NCI-H524 (cell line): ENCODE measurements at regions not wholly inside any gene's neighbourhood (a gene's known extent, or its start where the extent isn't known, plus 50 kb on each side); places are given as distances from the start of the nearest gene placed in this dataset.
A peak's percentile ranks its signal among the peaks of the same experiment; 100 is the strongest.
"Not testable (repeated sequence)": the region's sequence is repeated elsewhere in the genome, so short reads cannot be mapped to it uniquely, and the experiment has no call there.

Experiments
- DNase-seq, 2 experiments: peaks; one replicate each; lab custom pipeline; 2025; lab: John Stamatoyannopoulos, UW

DNA sequence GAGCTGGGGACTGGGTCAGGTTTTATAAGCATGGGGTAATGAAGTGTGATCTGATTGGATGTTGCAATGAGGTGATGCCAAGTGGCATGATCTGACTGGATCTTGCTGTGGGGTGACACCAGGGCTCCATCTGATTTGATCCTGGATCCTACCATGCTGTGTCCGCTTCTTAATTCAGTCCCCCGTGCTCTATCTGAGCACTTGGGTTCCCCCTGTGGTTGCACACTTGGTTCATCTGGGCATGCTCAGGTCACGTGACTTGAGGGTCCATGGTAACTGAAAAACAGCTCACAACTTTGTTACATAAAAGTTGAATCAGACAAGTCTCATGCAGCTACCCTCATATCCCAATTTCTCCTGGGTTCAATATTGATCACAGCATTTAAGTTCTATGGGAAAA lies 448.6 kb upstream of the NRP1 start:
- no peak for DNase-seq

DNA sequence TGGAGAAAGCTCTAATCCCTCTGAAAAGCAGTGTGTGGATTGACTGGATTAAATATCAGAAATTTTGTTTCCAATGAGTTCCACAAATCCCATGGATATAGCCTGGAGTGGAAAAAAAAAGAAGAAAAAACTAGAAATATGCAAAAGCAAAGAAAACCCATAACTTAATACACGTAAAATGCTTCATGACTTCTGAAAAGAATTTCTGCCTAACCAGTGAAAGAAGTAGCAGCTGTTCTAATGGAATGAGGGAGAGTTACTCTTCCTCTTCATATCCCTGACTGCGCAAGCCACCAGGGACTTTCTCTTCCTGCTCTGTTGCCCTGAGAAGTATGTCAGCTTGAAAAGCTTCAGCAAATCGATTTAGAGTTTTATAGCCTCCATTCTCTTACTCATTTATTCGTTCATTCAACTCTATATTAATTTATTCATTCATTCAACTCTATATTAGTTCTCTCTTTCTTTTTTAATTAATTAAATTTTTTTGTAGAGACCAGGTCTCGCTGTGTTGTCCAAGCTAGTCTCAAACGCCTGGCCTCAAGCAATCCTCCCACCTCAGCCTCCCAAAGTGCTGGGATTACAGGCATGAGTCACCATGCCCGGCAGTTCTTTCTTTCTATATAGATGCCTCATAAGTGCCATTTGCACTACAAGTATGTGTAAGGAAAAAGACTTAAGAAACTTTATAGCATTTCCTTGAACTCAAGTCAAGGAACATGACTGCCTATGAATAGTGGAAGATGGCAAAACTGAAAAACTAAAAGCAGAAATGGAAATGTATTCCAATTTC lies 447.3 kb upstream of the NRP1 start:
- DNase-seq, result no peak

DNA sequence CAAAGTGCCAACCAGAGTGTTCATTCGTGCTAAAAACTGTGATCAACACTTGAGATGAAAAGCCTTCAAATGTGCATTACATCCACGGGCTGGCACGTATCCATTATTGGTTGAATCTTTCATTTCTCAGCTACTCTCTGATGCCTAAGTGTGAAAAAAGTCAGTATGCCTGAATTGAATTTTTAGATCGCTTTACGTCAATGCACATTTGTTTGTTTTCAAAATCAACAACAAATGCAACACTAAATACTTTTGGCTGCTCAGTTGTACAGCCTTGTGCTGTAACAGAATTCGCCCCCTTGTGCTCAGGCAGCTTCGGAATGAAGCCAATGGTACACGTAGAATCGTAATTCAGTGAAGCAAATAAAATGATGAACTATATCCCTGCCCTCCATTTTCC lies 446.5 kb upstream of the NRP1 start:
- DNase-seq, result no peak

DNA sequence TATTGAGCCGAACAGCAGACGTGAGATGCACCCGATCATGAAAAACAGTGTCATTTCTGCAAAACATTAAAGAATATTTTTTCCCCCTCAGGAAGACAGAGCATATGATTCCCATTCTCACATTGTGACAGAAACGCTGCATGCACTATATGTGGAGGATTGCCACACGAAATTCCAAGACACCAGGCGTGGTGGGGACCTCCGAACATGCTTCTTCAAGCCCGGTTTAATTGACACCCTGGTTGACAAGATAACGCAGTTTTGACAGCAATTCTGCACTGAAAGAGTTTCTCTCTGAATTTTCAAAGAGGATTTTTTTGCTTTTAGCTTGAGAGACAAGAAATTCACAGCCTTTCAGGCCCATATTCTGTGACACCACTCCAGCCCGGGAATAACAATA lies 442.8 kb upstream of the NRP1 start:
- DNase-seq, result no peak

DNA sequence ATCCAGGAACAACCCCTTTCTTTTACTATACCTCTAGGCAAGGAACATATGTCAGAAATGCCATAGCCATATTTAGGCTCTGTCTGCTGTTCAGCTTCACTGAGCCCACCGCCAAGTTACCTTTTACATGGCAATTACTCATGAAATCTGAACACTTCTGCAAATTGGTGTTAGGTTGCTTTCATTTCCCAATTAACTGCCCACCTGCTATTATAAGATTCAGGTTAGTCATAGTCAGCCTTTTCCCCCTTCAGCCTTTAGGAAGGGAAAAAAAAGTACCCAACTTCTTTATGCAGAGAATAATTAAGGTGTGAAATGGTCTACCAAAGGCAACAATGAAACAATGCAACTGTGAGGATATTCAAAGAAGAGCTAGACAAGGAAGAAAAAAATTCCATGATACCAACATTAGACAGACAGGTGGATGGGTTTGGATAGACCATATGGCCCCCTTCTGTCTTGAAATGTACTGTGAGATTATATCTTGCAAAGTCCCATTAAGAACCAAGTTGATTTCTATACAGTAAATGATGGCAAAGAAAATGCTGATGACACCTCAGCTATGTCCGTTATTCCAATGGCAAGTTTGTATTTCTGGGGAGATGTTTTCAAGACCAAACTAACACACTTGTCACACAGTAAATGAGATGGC lies 442.1 kb upstream of the NRP1 start:
- peak; percentile 15 to 65 for DNase-seq

DNA sequence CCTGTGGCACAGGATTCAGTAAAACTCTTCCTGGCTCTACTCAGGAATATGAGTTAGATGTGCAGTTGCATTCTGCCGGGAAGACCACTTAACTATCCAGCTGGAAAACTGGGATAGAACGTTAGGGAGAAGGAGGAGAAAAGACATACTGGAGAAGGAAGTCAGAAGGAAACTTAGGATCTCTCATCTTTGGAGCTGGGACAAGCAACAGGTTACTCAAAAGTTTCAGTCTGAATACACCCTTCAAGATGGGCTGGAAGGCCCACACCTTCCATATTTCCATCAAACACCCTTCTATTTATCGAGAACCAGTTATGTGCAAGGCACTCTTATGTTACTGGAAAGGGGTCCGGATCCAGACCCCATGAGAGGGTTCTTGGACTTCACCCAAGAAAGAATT lies 440.4 kb upstream of the NRP1 start:
- no peak for DNase-seq

DNA sequence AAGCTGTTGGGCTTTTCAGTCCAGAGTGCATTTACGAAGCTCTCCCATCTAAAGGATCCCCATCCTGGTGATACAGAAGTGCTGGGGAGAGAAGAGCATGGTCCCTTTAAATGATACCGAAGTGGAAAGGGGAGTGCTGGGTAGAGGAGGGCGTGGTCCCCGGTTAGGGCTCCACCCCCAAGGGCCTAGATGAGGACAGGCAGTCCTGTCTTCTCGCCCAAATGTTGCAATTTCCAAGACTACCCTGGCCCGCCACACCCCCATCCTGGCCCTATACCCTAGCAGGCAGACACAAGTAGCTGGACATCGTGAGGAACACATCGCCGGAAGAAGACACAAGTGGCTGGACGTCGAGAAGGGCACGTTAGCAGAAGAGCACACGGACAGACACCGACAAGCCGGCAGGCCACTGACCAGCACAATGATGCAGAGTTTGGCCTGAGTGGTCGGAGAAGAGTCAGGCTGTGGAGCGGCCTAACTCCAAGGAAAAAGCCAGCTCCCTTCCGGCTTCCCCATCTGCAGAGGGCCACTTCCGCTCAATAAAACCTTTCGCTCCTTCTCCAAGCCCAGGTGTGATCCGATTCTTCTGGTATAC lies 439.5 kb upstream of the NRP1 start:
- DNase-seq, result no peak

DNA sequence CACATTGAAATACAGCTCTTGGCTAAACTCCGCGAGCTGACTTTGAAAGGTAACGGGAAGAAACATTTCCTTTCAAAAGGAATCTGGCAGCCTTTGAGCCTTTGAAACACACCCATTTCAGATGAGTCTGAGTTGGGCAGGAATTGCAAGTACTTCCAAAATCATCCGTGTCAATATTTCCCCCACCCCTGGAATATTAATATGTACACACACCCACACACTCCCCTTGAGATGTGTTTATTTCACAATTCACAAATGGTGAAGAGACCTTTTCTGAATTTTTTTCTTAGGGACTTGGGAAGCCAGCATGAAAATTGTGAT lies 438.7 kb upstream of the NRP1 start:
- DNase-seq, result no peak

DNA sequence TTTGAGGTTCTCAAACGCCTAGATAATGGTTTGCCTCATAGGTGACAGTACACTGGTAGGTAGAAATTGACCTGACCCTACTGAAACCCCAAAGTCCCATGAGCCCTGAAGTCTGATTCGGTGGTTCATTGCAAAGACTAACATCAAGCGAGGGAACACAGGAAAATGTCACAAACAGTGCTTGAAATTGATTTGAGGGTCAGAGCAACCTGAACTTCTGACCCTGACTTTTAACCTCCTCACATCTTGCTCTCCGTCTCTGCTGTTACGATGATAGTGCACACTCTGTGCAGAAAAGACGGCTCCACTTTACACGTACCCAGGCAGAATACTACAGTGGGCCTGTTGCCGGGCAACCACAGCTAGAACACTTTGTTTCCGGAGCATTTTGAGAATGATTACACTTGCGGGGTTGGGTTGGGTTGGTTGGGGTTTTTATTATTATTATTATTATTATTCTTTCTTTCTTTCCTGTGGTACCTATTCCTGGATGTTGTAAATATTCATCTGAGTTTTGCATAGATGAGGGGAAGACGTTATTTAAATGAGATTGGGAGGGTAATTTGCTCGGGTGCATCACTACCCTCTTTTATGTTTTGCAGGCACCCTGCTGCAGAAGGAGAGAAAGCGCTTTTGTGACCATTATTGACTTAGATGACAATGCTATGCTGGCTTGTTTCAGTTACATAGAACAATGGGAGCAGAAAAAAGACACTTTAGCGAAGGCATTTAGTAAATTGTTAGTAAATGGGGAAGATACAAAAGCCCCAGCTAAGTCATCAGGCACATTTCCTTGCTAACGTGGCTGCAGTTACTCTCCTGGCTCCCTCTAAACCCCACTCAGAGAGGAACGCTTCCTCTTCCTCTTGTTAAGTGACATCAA lies 438.1 kb upstream of the NRP1 start:
- DNase-seq, result no peak

DNA sequence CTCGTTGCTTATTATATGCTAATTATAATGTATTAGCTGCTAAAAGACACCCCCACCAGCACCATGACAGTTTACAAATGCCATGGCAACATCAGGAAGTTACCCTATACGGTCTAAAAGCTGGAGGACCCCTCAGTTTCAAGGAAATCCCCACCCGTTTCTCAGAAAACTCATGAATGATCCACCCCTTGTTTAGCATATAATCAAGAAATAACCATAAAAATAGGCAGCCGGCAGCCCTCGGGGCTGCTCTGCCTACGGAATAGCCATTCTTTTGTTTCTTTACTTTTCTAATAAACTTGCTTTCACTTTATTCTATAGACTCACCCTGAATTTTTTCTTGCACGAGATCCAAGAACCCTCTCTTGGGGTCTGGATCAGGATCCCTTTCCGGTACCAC lies 437.4 kb upstream of the NRP1 start:
- DNase-seq, result not testable (repeated sequence)

DNA sequence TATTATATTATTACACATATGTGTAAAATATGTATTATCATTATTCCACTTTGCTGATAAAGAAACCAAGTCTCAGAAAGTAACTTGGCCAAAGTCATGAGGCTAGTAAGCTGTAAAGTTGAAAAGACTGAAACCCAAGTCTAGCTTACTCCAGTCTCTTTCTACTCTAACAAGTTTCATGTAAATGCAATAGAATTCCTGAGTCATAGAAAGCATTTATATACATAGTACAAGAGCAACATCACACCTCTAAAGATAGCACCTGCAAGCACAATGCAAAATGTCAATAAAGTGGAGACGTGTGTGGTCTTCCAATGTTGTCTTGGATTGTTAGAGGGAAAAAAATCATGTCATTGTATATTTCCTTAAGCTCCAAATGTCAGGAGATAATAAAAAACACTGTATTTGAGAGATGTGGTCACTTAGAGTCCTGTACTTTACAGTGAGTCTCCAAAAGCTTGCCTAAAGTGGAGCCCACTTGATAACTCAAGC lies 430.3 kb upstream of the NRP1 start:
- DNase-seq, result no peak

DNA sequence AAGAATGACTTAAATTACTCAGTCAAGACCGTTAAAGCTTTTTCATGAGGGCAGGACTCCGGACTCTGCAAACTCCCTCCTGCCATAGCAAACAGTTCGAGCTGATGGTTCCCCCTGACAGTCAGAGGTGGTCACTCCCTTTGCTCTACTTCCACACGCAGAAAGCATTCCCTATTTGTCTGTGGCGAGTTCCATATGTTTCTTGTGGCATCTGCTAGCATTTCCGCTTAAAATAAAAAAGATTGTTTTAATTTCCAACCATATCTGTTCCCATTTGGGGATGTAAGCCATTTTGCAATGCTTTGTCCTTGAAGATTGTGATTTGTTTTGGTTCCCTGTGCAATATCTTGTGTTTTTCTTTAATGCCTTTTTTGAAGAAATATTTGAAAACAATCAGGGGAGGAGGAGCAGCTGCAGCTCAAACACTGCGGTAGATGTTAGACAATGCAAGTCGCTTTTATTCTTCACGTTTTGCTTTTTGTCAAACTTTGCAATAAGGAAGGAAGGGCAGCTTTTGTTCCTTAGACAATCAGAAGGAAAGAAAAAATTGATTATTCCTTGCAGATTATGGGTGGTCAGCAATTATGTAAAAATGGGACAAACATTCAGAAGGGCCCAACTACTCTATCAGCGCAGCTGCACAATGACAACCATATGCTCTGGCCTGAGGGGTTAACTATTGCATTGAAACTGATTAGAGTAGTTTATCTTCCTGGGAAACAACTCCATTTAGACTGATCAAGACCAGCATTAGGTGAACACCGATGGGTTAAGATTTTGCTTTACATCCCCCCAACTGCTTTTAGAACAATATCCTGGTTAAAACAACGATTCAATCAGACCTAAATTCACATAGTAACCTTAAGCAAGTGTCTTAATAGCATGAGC lies 425.8 kb upstream of the NRP1 start:
- no peak for DNase-seq

DNA sequence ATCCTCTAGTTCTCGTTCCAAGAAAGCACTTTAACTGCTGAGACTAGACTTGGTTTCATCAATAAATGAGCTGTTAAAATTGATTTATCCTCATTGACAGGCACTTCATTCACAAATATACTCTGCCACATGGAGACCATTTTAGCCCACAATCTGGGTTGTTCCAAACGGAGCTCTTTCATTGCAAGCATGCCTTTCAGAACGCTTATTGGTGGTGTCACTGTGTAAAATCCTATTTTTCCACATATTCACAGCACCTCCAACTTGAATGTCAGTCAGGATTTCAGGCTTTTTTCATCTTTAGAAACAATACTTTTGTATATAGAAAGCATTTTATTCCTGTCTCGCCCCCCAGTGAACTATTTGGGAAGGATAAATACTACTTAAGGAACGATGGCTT lies 424.7 kb upstream of the NRP1 start:
- DNase-seq, result no peak

DNA sequence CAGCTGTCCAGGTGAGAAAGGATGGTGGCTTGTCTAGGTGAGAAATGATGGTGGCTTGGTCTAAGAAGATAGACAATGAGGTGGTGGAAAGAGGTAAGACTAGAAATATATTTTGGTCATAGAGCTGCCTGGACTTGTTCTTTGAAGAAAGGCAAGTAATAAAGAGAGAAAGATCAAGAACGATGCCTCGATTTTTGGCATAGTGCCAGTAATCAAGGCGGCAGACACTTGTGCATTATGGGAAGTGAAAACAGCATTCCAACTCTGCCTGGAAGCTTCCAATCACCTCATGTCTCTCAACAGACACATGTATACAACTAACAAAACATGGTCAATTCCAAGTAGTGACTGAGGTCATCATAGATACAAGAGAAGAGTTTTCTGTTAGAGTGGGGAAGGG lies 423.8 kb upstream of the NRP1 start:
- no peak for DNase-seq

DNA sequence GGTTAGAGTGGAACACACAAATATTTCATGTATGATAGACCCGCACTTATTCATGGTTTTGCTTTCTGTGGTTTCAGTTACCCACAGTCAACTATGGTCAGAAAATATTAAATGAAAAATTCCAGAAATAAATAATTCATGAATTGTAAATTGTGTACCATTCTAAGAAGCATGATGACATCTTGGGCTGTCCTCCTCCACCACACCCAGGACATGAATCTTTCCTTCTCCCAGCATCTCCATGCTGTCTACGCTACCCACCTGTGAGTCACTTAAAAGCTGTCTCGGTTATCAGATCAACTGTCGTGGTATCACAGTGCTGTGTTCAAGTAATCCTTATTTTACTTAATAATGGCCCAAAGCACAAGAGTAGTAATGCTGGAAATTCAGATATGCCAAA lies 419.6 kb upstream of the NRP1 start:
- DNase-seq, result no peak

DNA sequence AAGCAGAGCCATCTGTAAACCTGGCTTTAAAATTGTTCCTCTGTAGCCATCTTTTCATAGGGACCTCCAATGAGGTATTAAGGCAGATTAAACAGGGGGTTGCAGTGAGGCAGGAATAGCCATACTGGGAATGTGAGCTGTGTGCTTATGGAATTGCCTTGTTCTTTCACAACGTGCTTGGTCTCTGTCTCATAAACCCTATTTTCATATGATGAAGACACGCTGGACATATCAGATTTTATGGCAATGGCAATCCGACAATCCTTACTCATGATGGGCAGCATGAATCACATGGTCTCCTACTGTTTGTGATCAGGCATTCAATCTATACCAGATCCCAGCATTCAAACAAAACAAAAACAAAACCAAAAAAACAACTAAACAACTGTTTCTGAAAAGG lies 418.9 kb upstream of the NRP1 start:
- DNase-seq, result no peak

DNA sequence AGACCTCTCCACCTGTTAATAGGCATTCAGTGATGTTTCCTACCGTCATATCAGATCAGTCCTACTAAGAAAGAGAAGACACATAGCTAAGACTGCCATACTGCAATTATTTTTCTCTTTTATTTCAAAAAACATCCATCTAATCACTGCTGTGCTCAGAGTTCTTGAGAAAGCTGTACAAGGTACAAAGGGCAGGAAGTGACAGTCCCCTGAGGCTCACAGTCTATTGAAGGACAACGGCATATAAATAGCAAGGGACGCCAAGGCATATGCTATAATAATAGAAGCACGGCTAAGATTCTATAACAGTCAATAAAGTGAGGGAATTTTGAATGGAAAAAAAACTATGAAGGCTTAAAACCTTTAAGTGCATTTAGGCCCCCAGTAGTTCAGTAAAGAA lies 415.3 kb upstream of the NRP1 start:
- no peak for DNase-seq

DNA sequence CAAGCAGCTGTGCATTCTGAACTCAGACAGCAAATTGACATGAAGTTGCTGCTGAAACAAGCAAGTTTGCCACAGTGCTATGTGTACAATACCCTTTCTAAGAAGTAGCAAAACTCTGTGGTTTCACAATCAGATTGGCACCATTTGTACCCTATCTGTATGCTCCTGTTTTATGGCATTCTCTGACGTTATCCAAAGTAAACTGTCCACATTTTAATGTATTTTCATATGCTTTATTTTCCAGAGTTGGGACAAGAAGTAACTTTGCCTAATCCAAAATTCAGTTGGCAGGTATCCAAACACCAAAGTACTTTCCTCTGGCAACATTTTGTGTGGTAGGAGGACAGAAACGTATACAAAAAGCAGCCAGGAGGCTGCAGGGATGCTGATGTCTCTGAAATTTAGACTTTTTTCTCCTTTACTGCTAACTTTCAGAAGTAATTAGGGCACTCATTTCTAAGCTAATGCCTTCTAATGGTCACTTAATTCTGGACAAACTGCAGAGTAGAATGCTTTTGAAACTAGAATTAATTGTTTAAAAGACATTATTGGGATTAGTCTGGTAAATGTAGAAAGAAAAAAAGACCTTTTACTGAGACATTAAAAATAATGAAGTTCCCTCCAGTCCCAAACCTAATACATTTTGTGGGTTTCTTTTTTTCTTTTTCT lies 414.7 kb upstream of the NRP1 start:
- no peak for DNase-seq

DNA sequence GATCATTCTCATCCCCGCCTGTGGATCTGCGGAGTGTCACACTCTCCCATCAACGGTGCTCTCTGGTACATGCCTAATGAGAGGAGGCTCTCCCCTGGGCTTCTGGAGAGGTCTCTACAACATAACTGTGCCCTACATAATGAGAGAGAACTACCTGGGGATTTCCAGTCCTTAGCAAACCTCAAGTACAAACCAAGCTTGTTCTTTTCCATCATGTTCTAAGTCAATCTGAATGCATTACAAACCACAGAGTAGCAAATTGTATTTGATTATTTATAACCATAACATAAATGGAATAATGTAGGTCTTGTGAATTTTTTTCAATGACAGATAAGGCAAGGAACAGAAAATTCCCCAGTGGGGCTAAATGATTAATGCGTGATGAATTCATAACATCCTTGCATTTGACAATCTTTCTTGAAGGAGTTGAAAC lies 412.4 kb upstream of the NRP1 start:
- no peak for DNase-seq

DNA sequence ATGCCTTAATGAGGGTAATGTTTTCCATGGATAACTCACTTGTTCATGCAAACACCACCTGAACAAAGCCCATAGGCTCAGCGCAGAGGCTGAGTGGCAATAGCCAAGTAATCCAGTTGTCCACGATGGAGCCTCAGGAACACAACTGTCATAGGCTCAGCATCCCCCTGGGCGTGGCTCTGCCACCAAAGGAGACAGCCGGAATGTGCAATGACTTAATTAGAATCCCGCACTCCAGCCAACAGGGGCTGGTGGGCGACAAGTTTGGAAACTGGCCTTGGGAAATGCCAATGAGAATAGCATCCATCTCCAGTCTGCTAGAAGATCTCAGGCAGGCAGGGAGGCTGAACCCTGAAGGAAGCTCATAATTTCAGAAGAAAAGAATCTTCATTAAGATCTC lies 411.7 kb upstream of the NRP1 start:
- DNase-seq, result no peak

DNA sequence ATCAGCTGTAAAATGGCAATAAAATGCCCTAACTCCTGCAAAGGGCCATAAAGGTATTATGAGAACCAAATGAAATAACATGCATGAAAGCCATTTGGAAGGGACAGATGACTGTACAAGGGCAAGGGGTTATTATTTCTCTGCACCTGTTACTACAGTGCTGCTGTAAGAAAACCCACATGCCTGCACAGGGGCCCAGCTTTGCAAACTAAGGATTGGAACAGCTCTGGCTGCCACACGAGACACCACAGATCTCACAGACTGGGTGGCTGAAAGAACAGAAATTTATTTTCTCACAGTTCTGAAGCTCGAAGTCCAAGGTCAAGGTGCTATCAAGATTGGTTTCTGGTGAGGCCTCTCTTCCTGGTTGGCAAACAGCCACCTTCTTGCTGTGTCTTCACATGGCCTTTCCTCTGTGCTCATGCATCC lies 409.0 kb upstream of the NRP1 start:
- no peak for DNase-seq
